SIG-M5 treated with dmso at 0.1 percent for 504 hours (cell line): ENCODE measurements at regions not wholly inside any gene's neighbourhood (a gene's known extent, or its start where the extent isn't known, plus 50 kb on each side); places are given as distances from the start of the nearest gene placed in this dataset.
"Not testable (repeated sequence)": the region's sequence is repeated elsewhere in the genome, so short reads cannot be mapped to it uniquely, and the experiment has no call there.

Experiments
- DNase-seq: peaks from one replicate; lab custom pipeline; 2025; ENCODE audit not compliant: unreplicated experiment; lab: John Stamatoyannopoulos, UW

DNA sequence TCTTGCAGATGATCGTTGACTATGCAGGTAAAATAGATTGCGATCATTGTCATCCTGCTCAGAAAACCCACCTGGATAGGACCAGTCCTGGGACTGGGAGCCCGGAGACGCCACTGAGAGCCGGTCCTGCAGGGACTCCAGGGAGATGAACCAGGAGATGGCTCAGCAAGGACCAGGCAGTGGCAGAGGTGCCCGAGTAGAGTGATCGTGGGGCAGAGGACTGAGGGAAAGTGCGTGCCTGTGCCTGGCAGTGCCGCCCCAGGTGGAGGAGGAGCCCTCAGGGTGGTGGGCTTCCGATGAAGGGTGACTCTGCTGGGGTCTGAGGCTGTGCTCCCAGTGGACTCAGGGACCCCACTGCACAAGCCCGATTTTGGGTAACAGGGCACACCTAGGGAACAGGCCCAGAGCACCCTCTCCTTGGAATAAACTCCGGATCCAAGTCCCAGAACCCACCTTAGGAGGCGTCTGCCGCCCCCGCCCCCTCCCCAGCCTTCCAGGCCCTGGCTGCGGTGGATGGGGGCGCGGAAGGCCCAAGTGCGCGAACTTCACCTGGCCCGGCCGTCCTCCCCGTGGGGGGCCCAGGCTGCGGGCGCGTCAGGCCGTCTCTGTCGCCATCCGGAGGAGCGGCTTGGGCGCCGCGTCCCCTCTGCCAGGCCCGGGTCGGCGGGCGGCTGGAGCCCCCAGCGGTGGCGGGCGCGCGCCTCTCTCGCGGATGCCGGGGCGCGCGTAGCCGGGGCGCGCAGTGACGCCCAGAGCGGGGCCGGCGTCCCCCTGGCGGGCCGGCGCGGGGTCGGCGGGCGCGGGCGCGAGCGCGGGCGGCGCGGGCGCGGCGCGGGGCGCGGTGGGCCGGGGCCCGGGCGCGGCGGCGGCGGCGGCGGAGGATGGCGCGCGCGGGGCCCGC is 1338.8 kb downstream of the BRD1 start:
- DNase-seq = no peak

DNA sequence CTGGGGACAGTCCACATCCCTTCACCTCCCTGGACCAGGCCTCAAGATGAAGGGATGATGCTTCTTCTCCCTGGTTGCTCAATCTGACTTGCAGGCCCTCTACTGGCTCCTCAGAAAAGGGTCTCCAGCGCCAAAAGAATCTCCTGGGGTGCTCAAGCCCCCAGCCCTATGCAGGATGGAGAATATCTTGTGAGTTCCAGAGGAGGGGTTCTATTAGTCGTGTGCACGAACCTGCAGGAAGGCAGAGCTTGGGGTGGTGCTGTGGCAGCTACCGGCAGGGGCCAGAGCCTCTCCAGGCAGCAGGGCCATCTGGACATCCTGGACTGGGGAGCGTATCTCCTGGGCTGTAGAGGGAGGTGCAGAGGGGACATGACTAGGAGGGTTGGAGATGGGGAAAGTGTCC is 1339.5 kb downstream of the BRD1 start:
- DNase-seq = no peak

DNA sequence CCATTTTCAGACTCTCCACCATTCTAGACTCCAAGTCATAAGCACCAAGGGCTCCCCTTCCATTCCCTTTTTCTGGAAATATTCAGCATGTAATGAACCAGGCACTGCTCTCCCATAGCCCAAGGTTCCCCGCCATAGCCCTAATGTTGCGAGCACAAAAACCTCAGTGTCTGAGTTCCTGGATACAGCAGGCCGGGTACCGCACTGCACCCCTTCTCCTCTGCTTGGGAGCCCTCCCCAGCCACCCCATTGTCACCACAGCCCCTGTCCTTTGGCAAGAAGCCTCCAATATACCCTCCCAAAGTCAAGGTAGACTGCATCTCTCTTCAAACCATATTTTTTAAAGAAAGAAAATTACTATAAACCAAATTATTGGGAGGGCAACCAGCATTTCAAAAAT is 1341.1 kb downstream of the BRD1 start:
- DNase-seq = no peak

DNA sequence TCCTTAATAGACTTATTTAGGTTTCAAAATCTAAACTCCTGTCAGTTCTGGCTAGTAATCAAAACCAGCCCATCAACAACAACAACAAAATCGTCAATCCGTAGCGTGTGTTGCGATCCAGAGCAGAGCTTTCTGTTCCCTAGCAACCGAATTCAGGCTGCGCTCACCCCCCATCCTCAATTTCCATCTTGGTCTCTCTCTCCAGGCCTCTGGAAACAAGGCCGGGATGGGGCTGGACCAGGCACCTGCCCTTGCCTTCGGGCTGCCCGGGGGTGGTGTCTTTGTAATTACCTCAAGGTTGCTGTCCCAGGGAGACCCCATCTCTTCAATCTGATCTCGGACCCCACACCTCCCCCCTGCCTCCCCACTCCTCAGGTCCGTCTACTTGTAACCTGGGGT is 1341.5 kb downstream of the BRD1 start:
- DNase-seq = no peak

DNA sequence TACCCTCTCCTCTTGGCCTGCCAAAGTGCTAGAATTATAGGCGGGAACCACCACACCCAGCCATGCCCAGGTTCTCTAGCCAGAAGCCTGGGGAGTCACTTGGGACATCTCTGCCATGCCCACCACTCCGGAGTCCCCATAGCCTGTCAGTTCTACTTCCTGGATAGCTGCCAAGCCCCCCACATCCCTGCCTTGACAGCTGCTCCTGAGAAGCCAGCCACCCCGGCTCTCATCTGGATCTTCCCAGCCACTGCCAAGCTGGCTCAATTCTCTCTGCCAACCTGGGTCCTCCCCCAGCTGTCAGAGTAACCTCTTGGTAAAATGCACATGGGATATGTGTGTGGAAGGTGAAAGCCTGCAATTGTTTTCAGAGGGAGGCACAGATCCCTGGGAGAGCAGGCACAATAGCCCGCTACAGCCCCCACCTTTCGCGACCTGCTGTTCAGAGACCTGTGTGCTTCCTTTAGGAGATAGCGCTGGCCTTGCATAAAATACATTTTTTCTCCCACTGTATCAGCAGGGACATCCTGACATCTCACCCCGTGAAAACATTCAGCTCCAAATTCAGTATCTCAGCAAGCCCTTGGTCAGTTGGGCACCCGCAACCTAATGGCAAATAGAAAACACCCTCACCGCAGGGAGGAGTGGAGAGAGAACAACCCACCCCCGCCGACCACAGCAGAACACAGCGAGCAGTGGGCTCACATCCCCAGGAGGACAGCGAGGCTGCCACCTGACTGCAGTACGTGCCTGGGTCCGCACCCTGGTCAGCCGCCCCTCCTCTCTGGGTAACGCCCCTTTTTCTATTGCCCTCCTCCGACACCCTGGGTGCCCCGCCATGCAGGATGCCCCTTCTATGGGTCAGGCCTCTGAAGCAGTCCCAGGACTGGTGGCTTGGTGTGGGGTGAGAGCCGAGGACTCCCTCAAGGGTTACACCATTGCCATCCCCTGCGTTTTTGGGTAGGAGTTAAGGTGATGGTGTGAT is 1342.2 kb downstream of the BRD1 start:
- DNase-seq = no peak

DNA sequence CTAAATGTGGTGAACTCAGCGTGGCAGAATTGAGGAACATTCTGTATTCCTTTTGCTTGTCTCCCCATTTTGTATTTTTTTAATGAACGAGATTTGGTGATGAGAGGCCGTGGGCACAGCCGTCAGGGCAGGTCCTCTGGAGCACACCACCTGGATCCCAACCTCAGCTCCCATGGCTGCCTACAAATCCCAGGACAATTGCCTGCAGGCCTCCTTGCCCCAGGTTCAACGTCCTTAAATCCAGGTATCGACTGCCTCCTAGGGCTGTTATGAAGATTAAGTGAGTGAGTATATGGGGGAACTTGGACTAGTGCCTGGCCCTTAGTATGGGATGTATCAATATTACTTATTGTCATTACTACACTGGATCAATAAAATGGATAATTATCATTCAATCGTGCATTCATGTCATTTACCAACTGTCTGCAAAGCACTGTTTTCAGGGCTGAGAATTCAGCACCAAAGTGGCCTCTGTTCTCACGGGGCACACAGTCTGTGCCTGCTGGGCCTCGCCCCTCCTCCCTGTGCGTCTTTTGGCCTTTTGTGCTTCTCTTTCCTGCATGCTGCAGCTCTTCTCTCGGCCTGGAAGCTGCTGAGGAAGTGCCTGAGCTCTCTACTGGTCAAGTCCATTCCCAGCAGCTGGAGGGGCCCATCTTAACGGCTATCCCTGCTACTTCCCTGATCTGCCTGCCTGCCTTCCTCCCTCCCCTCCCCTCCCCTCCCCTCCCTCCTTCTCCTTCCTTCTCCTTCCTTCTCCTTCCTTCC is 1343.7 kb downstream of the BRD1 start:
- no peak for DNase-seq

DNA sequence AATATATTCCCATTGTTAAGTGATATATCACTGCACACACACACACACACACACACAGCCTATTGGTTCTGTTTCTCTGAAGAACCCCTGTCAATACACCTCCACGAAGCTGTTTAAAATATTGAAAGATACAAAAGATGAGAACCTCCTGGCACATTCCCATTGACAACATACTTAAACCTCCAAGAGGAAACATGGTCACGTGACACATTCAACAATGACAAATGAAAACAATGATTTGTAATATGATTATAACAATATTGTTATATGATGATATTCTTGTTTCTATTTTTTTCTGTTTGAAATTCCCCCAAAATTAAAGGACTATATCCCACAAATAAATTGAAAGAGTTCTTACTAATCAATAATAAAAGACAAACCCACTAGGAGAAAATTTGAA is 1344.9 kb downstream of the BRD1 start:
- no peak for DNase-seq

DNA sequence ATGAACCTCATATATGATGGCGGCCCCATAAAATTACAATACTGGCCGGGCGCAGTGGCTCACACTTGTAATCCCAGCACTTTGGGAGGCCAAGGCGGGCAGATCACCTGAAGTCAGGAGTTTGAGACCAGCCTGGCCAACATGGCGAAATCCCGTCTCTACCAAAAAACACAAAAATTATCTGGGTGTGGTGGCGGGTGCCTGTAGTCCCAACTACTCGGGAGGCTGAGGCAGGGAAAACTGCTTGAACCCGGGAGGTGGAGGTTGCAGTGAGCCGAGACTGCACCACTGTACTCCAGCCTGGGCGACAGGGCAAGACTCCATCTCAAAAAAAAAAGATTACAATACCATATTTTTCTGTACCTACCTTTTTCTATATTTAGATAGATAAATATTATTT is 1345.5 kb downstream of the BRD1 start:
- DNase-seq = not testable (repeated sequence)

DNA sequence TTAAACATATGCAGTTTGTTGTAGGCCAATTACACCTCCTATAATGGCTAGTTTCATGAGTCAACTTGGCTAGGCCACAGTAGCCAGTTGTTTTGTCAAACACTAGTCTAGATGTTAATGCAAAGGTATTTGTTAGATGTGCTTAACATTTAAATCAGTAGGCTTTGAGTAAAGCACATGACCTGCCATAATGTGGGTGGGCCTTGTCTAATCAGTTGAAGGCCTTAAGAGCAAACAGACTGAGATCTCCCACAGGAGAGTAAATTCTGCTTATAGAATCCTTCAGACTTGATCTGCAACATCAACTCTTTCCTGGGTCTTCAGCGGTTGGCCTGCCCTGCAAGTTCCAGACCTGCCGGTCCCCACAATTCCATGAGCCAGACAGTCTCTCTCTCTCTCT is 1345.9 kb downstream of the BRD1 start:
- DNase-seq = no peak

DNA sequence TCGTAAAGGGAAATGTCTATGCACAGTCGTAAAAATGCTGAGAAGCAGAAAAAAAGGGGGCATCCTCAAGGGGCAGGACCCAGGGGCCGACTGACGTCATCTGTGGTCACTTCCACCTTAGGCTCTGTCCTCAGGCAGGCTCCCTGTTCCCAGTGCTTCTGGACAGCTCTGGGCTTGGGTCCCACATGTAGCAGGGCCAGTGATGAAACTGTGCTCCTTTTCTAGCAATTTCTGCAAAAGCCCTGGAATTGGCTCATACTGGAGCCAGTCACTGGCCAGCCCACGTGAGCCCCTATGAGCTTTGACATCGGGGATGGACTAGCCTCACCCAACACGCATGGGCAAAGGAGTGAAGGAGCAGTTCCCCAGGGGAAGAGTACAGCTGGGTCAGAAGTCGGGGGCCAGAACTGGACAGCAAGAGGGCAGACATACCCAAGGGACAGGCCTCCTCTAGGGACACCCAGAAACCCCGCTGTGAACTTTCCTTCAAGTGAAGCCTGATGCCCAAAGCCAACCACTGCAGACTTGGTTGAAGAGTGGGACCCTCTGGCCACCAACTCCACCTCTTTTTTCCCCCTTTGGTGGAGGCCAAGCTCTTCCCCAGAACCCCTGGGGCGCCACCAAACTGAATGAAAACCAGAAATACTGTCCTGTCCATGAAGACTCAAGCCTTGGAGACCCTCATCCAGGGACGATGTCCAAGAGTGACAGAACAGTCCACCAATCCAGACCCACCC is 1349.0 kb downstream of the BRD1 start:
- DNase-seq = no peak

DNA sequence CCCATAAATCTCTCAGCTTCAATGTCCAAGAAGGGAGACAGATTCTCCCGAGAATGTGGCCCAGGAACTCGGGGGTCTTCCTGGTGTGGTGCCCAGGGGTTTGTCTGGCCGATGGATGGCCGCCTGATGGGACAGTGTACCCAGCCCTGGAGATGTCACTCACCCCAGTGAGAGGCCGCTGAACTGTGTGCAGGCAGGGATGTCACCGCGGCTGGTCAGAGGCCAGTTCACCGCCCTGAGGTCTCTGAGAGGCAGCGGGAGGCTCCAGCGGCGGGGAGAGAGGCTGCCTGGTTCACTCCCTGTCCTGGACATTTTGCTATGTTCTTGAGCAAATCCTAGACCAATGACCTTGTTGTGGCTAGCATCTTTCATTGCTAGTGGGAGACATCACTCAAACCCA is 1349.5 kb downstream of the BRD1 start:
- DNase-seq = no peak

DNA sequence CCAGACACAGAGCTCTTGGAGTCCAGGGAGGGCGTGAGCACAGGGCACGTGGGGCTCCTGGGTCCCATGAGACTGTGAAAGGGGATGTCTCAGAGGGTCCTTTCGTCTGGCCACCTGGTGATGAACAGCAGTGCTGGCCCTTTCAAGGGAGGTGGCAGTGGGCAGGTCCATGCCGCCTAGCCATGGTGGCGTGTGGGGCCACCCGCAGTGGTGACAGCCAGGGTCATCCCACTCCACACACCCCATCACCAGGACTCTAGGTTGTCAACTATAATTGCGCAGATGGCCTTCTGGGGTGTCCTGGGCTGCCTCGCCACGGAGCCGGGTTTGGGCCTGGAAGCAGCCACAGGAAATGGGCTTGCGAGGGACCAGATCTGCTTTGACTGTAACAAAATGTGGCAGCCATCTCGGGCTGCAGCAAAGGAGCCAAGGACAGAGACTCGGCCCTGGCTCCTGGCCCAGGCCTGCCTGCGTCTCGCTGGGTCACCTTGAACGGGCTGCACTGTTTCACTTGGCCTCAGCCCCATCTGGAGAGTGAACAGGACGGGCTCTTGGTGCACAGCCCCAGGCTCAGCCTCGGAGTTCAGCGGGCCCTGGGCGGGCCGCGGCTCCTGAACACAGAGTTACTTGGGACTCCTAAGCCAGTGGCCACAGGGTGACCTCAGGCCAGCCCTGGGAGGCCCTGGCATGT is 1350.5 kb downstream of the BRD1 start:
- DNase-seq = no peak

DNA sequence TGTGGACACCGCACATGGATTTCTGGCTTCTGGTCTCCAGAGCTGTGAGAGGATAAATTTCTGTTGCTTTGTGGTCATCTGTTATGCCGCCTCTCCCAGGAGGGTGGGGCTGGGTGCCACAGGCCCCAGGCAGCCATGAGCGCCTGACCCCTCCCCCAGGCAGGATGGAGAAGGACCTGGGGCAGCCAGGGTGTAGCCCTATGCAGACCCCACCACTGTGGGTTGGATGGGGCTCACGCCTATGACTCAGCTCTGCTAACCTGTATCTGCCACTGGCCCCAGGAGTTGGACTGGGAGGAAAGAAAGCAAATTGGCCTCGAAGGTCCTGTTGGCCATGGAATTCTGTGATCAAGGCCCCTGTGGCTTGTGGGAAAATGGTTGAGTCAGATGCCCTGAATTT is 1351.1 kb downstream of the BRD1 start:
- no peak for DNase-seq

DNA sequence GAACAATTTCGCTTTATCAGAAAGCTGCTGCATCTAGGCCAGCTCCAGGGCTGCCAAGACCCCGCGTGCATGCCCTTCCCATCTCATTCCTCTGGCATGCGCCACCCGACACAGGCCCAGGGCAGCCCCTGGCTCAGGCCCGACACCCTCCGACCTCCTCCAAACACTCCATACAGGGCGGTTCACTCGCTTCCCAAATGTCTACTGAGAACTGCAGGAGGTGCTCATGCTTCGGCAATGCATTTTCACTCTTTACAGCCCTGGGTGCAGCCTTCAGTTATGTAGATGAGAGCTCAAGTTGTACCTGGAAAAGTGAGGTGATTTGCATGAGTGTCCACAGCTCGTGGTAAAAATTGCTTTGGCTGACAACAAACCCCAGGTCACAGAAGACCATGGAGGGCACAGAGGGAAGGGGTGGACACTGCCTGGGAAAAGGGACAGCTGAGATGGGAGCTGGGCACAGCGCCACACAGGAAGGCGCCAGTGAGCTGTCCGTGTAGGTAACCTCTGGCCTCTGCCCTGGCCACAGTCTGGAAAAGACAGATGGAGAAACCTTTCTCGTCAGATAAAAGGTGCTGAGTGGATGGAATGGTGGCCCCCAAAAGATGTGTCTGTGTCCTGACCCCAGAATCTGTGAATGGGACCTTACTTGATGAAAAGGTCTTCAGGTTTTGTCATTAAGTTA is 1351.9 kb downstream of the BRD1 start:
- DNase-seq = no peak

DNA sequence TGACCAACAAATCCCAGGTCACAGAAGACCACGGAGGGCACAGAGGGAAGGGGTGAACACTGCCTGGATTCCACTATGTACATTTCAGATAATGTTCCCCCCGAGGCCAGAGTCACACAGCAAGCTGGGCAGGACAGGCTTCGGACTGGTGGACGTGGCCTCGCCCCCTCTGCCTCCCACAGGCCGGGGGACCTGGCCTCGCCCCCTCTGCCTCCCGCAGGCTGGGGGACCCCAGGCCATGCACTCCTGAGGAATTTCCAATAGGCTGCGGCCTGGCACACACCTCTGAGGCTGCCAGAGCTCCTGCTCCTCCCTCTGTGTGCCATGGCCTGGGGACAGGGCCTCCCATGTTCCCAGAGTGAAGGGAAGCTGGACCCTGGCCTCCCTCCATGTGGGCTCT is 1352.8 kb downstream of the BRD1 start:
- DNase-seq = no peak

DNA sequence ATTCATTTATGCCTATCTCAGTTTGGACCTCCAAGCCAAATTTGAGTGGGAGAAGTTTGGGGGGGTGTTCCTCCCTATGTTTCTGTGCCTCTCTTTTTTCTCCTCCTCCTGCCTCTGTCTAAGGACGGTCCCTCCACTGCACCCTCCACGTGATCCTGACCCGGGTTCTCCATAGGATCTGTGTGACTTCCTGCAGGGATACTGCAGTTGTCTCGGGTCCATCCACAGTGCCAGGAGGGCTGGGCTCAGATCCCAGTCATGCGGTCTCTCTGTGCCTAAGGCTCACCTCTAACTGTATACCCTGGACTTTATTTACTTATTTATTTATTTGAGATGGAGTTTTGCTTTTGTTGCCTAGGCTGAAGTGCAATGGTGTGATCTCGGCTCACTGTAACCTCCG is 1354.5 kb downstream of the BRD1 start:
- DNase-seq = no peak

DNA sequence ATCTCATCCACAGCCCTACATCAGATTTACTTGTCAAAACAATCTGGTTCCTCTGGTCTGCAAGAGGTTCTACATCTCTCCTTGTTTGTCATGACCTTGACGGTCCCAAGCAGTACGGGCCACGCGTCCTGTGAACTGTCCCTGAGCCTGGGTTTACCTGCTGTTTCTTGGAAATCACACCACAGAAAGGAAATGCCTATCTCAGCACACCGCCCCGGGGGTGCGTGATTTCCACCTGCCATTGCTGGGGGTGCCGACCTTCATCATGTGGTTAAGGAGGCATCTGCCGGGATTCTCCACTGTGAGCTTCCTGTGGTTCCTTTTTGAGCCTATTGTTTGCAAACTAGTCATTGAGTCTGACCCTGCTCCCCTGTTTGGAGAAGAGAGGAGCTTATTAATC is 1363.4 kb downstream of the BRD1 start:
- no peak for DNase-seq

DNA sequence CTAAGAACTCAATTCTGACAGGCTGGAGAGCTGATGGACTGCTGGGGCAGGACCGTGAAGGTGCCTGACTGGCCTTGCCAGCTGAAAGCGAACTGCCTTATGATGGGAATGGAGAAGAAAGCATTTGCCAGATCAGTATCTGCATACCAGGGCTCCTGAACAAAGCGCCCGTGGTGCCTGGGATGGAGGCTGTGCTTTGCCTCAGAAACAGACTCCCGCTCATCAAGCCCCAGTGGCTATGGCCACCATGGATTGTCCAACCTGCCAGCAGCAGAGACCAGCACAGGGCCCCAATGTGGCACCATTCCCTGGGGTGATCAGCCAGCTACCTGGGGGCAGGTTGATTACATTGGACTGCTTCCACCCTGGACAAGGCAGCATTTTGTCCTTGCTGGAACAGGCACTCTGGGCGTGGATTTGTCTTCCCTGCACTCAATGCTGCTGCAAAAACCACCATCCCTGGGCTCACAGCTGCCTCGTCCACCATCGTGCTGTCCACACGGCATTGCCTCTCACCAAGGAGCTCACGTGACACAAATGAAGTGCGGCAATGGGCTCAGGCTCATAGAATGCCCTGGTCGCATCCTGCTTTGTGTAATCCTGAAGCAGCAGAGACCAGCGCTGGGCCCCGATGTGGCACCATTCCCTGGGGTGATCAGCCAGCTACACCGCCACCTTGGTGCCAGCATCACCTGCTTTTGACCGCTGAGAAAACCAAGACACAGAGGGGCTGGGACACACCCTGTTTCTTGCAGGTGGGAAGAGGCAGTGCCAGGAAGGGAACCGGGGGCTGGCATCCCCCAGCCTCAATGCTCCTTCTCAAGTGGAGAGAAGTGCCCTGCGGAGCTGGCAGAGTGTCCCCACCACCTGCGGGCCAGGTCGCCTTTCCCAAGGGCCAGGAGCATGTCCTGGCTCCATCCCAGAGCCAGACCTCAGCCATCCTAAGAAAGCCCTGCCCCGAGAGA is 1367.5 kb downstream of the BRD1 start:
- DNase-seq = no peak
